T-helper 1 cell (primary cell): ENCODE measurements at regions not wholly inside any gene's neighbourhood (a gene's known extent, or its start where the extent isn't known, plus 50 kb on each side); places are given as distances from the start of the nearest gene placed in this dataset.
A peak's percentile ranks its signal among the peaks of the same experiment; 100 is the strongest.
"Not testable (repeated sequence)": the region's sequence is repeated elsewhere in the genome, so short reads cannot be mapped to it uniquely, and the experiment has no call there.

Experiments used
- DNase-seq, 5 donors: peaks; one replicate each; pipeline ENCODE4 v3.0.0-alpha.2; 2012 to 2020

GRCh38 chr10:28393956-28394568 lies 91.2 kb upstream of the MPP7 start:
- peak; percentile 11 to 57 (median 44) for DNase-seq

- no peak for DNase-seq
Measured at GRCh38 chr10:28396331-28396730, 93.5 kb upstream of the MPP7 start.

- DNase-seq, result no peak
Measured at GRCh38 chr10:28397229-28397628, 94.4 kb upstream of the MPP7 start.

- DNase-seq, result no peak
Measured at GRCh38 chr10:28400176-28400575, 97.3 kb upstream of the MPP7 start.

- no peak for DNase-seq
Measured at GRCh38 chr10:28400681-28401080, 97.8 kb upstream of the MPP7 start.

GRCh38 chr10:28402611-28403073 lies 99.8 kb upstream of the MPP7 start:
- not testable (repeated sequence) for DNase-seq

- DNase-seq, result no peak
Measured at GRCh38 chr10:28403090-28403489, 100.2 kb upstream of the MPP7 start.

GRCh38 chr10:28408237-28408777 lies 105.4 kb upstream of the MPP7 start:
- no peak for DNase-seq

- no peak for DNase-seq
Measured at GRCh38 chr10:28410420-28411135, 107.7 kb upstream of the MPP7 start.

- no peak for DNase-seq
Measured at GRCh38 chr10:28411136-28411460, 108.2 kb upstream of the MPP7 start.

- DNase-seq, result peak in 1 of 5 donors; percentile 78
Measured at GRCh38 chr10:28411648-28412047, 108.8 kb upstream of the MPP7 start.

- no peak for DNase-seq
Measured at GRCh38 chr10:28418069-28418468, 114.8 kb upstream of the WAC start.

- DNase-seq, result no peak
Measured at GRCh38 chr10:28425422-28425821, 107.5 kb upstream of the WAC start.

- no peak for DNase-seq
Measured at GRCh38 chr10:28426392-28427159, 106.3 kb upstream of the WAC start.

GRCh38 chr10:28427376-28427775 lies 105.5 kb upstream of the WAC start:
- DNase-seq, result no peak

GRCh38 chr10:28429045-28429444 lies 103.9 kb upstream of the WAC start:
- DNase-seq, result no peak

GRCh38 chr10:28429573-28430216 lies 103.2 kb upstream of the WAC start:
- peak in 1 of 5 donors; percentile 8 for DNase-seq

GRCh38 chr10:28431139-28431538 lies 101.8 kb upstream of the WAC start:
- DNase-seq, result no peak

- DNase-seq, result peak in 1 of 5 donors; percentile 8
Measured at GRCh38 chr10:28432210-28432676, 100.7 kb upstream of the WAC start.

- DNase-seq, result no peak
Measured at GRCh38 chr10:28434063-28434462, 98.9 kb upstream of the WAC start.

- DNase-seq, result no peak
Measured at GRCh38 chr10:28442403-28442802, 90.5 kb upstream of the WAC start.

- no peak for DNase-seq
Measured at GRCh38 chr10:28444031-28444430, 88.9 kb upstream of the WAC start.

GRCh38 chr10:28445516-28445915 lies 87.4 kb upstream of the WAC start:
- no peak for DNase-seq
